ENCODE measurements at regions not wholly inside any gene's neighbourhood (a gene's known extent, or its start where the extent isn't known, plus 50 kb on each side); places are given as distances from the start of the nearest gene placed in this dataset.

- WGBS, 2 donors = 51 to 80% methylated on average over 2 of the region's 2 CpGs
- Histone ChIP-seq H3K36me3 (no peaks in the 10 kb centered on the region), H3K4me1 (no peaks in the 10 kb centered on the region), H3K27ac (no peak overlapping the region), H3K27me3 (no peaks in the 10 kb centered on the region), H3K9me3 (no peaks in the 10 kb centered on the region), H3K4me3 (no peak overlapping the region)
- intact Hi-C loops (cut with DNase I) = no loop called here
- DNase-seq = no peak
- TF ChIP-seq CTCF (IDR thresholded peaks at IDR 0.05) (no peak), EP300 (IDR thresholded peaks at IDR 0.05) (no peak), POLR2A (IDR thresholded peaks at IDR 0.05) (no peak), POLR2AphosphoS5 (IDR thresholded peaks at IDR 0.05) (no peak)
Measured at GRCh38 chr5:21199087-21199486, 1211.1 kb upstream of the CDH18 start.

GRCh38 chr5:21195145-21195544 lies 1207.1 kb upstream of the CDH18 start:
- TF ChIP-seq CTCF (IDR thresholded peaks at IDR 0.05) (no peak), POLR2A (IDR thresholded peaks at IDR 0.05) (no peak), EP300 (IDR thresholded peaks at IDR 0.05) (no peak), POLR2AphosphoS5 (IDR thresholded peaks at IDR 0.05) (no peak)
- no peak overlapping the region for H3K27ac ChIP-seq
- WGBS, 2 donors = 51 to 61% methylated on average over 4 of the region's 4 CpGs
- DNase-seq = no peak
- intact Hi-C loops (cut with DNase I) = no loop called here
- no peaks in the 10 kb centered on the region for H3K36me3 ChIP-seq
- no peaks in the 10 kb centered on the region for H3K4me1 ChIP-seq
- H3K27me3 ChIP-seq = no peaks in the 10 kb centered on the region
- no peak overlapping the region for H3K4me3 ChIP-seq
- H3K9me3 ChIP-seq = no peaks in the 10 kb centered on the region

GRCh38 chr5:21185536-21185935 lies 1197.5 kb upstream of the CDH18 start:
- no peaks in the 10 kb centered on the region for H3K4me1 ChIP-seq
- intact Hi-C loops (cut with DNase I) = no loop called here
- 55 to 82% methylated on average over 5 of the region's 5 CpGs for WGBS, 2 donors

DNA sequence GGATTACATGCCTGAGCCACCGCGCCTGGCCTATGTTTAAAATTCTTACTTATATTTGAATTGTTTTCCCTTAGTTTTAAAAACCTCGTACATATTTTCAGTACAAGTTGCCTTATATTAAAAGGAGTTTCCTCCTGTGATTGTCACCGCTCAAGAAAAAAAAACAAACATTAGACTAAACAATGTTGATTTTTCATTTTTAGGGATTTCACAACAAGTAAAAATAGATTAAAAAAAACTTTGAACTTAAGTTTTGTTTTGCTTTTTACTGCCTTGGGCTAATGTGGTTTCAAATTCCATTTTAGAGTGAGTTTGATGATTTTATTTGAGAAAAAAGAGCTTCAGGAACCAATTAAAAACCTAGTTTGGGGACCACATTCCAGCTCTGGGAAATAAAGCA lies 1196.6 kb upstream of the CDH18 start:
- Histone ChIP-seq H3K27me3 (no peaks in the 10 kb centered on the region), H3K4me3 (no peak overlapping the region), H3K4me1 (no peaks in the 10 kb centered on the region), H3K27ac (no peak overlapping the region), H3K36me3 (no peaks in the 10 kb centered on the region), H3K9me3 (peaks cover 0 to 3% (median 0%) of the 10 kb centered on the region in 4 donors)
- intact Hi-C loops (cut with DNase I) = no loop called here
- DNase-seq = no peak
- 89 to 90% methylated on average over 4 of the region's 4 CpGs for WGBS, 2 donors
- TF ChIP-seq POLR2AphosphoS5 (IDR thresholded peaks at IDR 0.05) = no peak
- TF ChIP-seq POLR2A (IDR thresholded peaks at IDR 0.05) = no peak
- no peak for TF ChIP-seq CTCF (IDR thresholded peaks at IDR 0.05)
- TF ChIP-seq EP300 (IDR thresholded peaks at IDR 0.05) = no peak

More at GRCh38 chr5:21185536-21185935, 1197.5 kb upstream of the CDH18 start:
- Histone ChIP-seq H3K9me3 (peaks cover 0 to 3% (median 0%) of the 10 kb centered on the region in 4 donors), H3K27ac (no peak overlapping the region), H3K4me3 (no peak overlapping the region), H3K36me3 (no peaks in the 10 kb centered on the region), H3K27me3 (no peaks in the 10 kb centered on the region)
- DNase-seq = no peak
- no peak for TF ChIP-seq POLR2A (IDR thresholded peaks at IDR 0.05)
- TF ChIP-seq CTCF (IDR thresholded peaks at IDR 0.05) = no peak
- no peak for TF ChIP-seq EP300 (IDR thresholded peaks at IDR 0.05)
- no peak for TF ChIP-seq POLR2AphosphoS5 (IDR thresholded peaks at IDR 0.05)

- peaks cover 0 to 3% (median 0%) of the 10 kb centered on the region in 4 donors for H3K9me3 ChIP-seq
- H3K4me3 ChIP-seq = no peak overlapping the region
- H3K36me3 ChIP-seq = no peaks in the 10 kb centered on the region
- intact Hi-C loops (cut with DNase I) = no loop called here
- no peak for DNase-seq
- no peaks in the 10 kb centered on the region for H3K4me1 ChIP-seq
- 52 to 79% methylated on average over 3 of the region's 3 CpGs for WGBS, 2 donors
- TF ChIP-seq CTCF (IDR thresholded peaks at IDR 0.05) = no peak
- no peak for TF ChIP-seq POLR2A (IDR thresholded peaks at IDR 0.05)
- no peak for TF ChIP-seq POLR2AphosphoS5 (IDR thresholded peaks at IDR 0.05)
- no peak for TF ChIP-seq EP300 (IDR thresholded peaks at IDR 0.05)
- H3K27ac ChIP-seq = no peak overlapping the region
- H3K27me3 ChIP-seq = no peaks in the 10 kb centered on the region
Measured at GRCh38 chr5:21181609-21182125, 1193.7 kb upstream of the CDH18 start.
